ENCODE measurements at regions not wholly inside any gene's neighbourhood (a gene's known extent, or its start where the extent isn't known, plus 50 kb on each side); places are given as distances from the start of the nearest gene placed in this dataset.
"Not testable (repeated sequence)": the region's sequence is repeated elsewhere in the genome, so short reads cannot be mapped to it uniquely, and the experiment has no call there.

DNA sequence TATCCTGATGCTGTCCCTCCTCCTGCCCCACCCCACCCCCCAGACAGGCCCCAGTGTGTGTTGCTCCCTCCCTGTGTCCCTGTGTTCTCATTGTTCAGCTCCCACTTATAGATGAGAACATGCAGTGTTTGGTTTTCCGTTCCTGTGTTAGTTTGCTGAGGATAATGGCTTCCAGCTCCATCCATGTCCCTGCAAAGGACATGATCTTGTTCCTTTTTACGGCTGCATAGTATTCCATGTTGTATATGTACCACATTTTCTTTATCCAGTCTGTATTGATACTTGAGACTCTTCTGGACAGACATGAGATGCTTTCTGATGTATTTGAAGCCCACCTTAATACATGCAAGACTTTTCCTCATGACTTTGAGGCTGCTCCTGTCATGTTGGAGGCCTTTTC is 91.8 kb upstream of the USP9X start:
- not testable (repeated sequence) for DNase-seq (ENCODE audit: low read depth in 2 of 3, low spot score in 2 of 3)

GRCh38 chrX:40996886-40997530 is 88.2 kb upstream of the USP9X start:
- DNase-seq (ENCODE audit: low read depth in 2 of 3, low spot score in 2 of 3) = peak in 2 of 3 donors; percentile 49 to 70

DNA sequence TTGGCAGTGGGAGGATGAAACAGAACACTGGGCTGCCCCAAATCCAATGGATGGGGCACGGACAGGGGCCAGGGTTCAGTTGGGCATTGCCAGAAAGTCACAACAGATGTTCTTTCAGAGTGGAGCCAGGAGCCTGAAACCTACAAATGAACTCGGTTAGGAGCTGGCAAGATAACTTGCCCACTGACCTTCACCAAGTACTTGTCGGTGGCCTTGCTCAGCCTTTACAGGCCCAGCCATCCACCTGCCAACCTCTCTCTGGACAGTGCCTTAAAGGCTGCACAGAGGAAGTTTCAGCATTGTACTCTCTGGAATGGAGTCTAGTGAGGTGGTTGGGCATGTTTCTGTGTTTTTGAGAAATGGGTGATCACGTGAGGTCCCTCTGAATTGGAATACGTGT is 87.1 kb upstream of the USP9X start:
- DNase-seq (ENCODE audit: low read depth in 2 of 3, low spot score in 2 of 3) = no peak

GRCh38 chrX:41001327-41001726 is 83.9 kb upstream of the USP9X start:
- DNase-seq (ENCODE audit: low read depth in 2 of 3, low spot score in 2 of 3) = no peak

- DNase-seq (ENCODE audit: low read depth in 2 of 3, low spot score in 2 of 3) = no peak
Observed at GRCh38 chrX:41002026-41002425, 83.2 kb upstream of the USP9X start.

DNA sequence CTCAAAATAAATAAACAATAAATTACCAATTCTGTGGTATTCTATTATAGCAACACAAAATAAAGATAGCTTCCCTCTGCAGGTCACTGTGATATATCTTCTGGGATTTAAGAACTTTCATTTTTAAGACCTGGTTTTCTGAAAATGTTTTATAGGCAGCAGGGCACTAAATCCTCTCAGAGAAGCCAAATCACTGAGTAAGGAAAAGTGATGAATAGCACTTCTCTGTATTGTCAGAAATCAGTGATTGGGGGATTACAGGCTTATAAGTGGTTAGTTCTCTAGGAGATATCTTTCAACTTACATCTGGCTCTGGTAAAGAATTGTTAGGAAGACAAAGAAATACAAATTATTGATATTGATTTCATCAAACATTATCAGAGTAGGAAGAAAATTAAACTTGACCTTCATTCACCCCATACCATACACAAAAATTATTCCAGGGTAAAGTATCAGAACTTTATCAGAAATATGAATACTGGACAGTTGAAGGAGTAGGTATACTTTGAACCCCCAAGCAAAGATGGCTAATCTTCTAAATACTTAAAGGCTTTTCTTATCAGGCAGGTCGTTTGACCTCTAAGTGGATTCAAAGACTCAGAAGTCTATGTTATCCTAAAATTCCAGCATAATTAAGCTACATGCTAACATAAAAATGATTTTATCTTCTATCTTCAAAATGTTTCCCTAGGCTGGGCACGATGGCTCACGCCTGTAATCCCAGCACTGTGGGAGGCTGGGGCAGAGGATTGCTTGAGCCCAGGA is 81.6 kb upstream of the USP9X start:
- no peak for DNase-seq (ENCODE audit: low read depth in 2 of 3, low spot score in 2 of 3)

DNA sequence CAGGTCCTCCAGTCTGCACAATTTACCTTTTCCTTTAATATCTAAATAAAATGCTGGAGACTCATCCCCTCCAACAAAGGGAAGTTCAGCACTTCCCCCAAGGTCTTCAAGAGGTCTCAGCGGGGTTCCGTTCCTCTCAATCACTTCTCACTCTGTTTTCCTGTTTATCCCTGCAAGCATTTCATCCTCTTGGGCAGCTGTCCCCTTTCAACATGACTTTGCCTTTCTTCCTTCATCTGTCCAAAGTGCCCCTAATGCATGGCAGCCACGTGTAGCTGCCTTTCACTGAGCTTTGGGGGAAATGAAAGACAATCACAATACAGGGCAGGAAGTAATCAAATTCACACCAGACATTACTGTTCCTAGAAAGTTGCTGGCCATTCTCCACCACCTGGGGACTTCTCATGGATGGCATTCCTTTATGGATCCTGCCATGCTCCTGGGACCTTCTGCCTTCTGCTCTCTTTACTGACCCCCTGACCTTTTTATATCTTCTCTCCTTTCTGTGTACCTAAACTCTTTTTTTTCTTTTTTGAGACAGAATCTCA is 79.7 kb upstream of the USP9X start:
- peak in 1 of 3 donors; percentile 6 for DNase-seq (ENCODE audit: low read depth in 2 of 3, low spot score in 2 of 3)

DNA sequence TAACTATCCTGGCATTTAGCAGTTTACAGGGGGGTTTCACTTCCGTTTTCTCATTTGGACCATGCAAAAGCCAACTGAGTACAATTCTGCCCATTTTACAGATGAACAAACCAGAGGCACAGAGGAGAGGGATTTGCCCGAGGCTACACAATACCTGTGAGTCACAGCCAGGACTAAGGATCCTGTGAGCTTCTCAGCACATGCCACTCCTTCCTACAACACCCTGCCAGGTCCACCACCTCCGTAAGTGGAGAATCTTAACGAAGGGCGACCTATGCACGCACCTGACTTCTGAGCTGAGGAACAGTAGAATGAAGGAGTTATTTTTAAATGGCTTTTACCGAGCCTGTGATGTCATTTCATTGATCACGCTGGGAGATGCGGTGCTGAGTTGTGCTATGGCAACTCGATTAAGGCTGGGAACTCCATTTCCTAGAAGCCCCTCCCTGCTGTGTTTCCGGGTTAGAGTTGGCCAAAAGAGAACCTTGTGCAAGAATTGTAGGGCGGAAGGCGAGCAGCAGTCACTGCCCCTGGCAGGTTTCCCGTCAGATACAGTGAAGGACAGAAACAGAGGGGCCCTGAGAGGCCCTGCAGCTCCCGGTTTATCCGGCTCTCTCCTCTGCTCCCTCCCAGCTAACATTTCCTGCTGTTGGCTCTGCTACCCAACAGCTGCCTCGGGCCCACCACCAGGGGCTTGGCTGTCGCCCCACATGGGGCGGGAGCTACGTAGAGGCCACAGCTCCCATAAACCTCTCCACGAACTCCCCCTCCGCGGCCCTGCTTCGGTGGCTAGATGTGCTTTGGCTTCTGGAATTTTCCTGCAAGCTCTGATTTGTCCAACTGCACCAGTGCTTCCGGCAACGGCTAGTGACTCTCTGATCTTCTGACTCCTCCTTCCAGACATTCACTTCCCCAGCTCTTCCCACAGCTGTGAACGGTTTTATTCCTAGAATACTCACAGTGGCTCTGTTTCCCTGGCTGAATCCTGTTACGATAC is 75.1 kb upstream of the USP9X start:
- DNase-seq (ENCODE audit: low read depth in 2 of 3, low spot score in 2 of 3) = peak; percentile 14 to 89 (median 70)

DNA sequence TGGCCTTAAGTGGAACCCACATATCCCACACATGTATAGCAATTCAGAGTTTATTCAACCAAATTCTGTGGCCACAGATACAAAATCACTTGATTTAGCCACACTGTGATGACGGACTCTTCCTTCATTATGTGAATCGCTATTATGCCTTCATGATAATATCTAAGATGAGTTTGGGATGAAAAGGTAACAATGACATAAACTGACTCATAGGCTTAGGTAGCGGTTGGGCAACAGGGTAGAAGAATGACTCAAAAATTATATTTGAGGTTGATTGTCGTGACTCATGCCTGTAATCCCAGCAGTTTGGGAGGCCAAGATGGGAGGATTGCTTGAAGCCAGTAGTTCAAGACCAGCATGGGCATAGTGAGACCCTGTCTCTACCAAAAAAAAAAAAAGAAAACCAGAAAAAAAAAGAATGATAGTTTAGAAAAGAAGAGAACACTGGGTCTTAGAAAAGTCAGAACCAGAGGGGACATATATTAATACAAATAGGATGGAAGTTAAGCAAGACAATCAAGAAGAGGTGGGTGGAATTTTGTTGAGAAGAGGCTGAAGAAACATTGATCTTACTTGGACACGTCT is 70.4 kb upstream of the USP9X start:
- DNase-seq (ENCODE audit: low read depth in 2 of 3, low spot score in 2 of 3) = no peak

GRCh38 chrX:41017785-41018184 is 67.5 kb upstream of the USP9X start:
- not testable (repeated sequence) for DNase-seq (ENCODE audit: low read depth in 2 of 3, low spot score in 2 of 3)

- DNase-seq (ENCODE audit: low read depth in 2 of 3, low spot score in 2 of 3) = not testable (repeated sequence)
Observed at GRCh38 chrX:41018391-41019040, 66.7 kb upstream of the USP9X start.

DNA sequence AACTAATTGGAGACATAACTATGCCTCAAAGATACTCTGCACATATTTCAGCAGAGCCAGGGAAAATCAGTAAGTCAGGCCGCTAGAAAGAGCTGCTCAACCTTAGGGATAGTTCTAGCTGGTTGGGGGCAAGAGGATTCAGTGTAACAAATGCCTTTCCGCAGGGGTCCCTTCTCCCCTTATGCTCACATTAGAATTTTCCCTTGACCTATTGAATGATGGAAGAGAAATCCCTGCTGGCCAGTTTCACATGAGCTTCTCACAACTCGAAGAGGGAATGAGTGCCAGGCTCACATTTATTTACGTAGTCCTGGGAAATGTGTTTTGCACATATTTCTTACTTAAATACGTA is 66.2 kb upstream of the USP9X start:
- no peak for DNase-seq (ENCODE audit: low read depth in 2 of 3, low spot score in 2 of 3)

DNA sequence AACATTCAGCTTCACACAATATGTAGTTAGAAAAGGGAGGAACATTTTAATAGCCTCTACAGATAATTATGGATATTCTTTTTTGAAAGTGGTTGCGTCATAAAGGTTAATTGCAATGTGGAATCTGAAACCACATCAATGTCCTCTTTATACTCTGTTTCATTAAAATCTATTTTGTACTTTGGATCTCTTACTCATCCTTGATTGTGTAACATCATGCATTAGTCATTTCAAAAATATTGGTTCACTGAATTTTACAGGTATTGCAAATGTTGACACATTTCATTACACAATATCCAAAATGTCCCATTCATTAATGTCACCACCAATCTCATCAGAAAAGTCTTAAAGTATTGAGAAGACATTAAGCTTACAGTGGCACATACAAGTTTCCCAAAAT is 62.7 kb upstream of the USP9X start:
- no peak for DNase-seq (ENCODE audit: low read depth in 2 of 3, low spot score in 2 of 3)

DNA sequence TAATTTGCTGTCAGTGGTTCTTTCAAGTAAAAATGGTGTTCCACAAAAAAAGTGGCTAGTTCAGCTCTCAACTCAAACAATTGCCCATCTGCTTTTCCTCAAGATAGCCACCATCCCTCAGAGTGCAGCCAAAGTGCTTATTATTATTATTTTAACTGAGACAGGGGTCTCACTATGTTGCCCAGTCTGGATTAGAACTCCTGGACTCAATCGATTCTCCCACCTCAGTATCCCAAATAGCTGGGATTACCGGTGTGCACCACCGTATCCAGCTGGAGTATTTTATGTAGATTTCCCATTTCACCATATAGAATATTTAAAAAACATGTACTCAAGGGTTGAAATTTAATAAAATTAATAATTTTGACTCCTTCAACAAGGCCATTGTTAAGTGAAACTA is 62.1 kb upstream of the USP9X start:
- no peak for DNase-seq (ENCODE audit: low read depth in 2 of 3, low spot score in 2 of 3)

DNA sequence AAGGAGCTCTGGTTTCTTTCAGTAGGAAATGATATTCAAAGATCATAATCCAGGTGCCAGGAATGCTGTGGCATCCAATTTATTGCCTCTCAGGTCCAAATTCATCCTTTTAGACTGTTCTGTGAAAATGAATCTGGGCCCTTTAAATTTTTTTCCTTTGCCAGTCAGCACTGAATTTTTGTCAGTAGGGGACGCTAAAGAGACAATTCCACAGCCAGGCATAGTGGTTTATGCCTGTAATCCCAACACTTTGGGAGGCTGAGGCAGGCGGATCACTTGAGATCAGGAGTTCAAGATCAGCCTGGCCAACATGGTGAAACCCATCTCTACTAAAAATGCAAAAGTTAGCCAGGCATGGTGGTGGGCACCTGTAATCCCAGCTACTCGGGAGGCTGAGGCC is 60.9 kb upstream of the USP9X start:
- not testable (repeated sequence) for DNase-seq (ENCODE audit: low read depth in 2 of 3, low spot score in 2 of 3)

DNA sequence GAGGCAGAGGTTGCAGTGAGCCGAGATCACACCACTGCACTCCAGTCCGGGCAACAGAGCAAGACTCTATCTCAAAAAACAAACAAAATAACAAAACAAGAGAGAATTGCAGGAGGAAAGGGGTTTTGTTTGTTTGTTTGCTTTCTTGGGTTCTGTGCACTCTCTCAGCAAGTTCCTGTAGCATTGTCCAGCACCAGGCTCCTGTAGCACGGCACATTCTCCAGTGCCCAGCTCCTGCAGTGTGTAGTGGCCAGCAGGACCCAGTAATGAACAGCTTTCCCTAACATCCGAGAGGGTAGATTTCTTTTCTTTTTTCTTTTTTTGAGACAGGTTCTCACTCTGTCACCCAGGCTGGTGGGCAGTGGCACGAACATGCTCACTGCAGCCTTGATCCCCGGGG is 60.5 kb upstream of the USP9X start:
- DNase-seq (ENCODE audit: low read depth in 2 of 3, low spot score in 2 of 3) = no peak

- no peak for DNase-seq (ENCODE audit: low read depth in 2 of 3, low spot score in 2 of 3)
Observed at GRCh38 chrX:41025926-41026701, 59.1 kb upstream of the USP9X start.

DNA sequence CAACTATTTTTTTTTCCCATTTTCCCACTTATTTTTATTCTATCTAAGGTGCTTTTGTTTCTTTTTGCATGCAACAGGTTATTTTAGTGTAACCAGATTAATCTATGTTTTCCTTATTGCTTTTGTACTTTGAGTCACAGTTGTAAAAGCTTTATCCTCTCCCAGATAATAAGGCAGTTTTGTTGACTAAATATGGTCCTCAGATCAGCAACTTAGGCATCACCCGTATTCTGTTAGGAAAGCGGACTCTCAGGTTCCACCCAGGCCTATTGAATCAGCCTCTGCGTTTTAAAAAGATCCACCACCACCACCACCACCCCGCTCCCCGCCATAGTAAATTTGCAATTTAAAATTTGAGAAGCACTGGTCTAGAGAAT is 58.6 kb upstream of the USP9X start:
- DNase-seq (ENCODE audit: low read depth in 2 of 3, low spot score in 2 of 3) = no peak

- no peak for DNase-seq (ENCODE audit: low read depth in 2 of 3, low spot score in 2 of 3)
Observed at GRCh38 chrX:41029332-41029731, 55.9 kb upstream of the USP9X start.
